MM.1S (cell line): ENCODE measurements at regions not wholly inside any gene's neighbourhood (a gene's known extent, or its start where the extent isn't known, plus 50 kb on each side); places are given as distances from the start of the nearest gene placed in this dataset.

Source experiments
- EZH2 ChIP-seq: fragments of 300-600 bp; sonication (generic); optimal IDR thresholded peaks from 2 replicates; pipeline ENCODE3; 2017; ENCODE audit warnings: low read depth, mild to moderate bottlenecking, antibody characterized with exemption, low read length, mixed read lengths
- TF ChIP-seq, protein P1 (sequence below): fragments of 300-600 bp; sonication (generic); IDR thresholded peaks from 2 replicates; pipeline ENCODE4 v1.5.1; 2016; ENCODE audit warnings: antibody characterized with exemption, low read length, mixed read lengths

DNA sequence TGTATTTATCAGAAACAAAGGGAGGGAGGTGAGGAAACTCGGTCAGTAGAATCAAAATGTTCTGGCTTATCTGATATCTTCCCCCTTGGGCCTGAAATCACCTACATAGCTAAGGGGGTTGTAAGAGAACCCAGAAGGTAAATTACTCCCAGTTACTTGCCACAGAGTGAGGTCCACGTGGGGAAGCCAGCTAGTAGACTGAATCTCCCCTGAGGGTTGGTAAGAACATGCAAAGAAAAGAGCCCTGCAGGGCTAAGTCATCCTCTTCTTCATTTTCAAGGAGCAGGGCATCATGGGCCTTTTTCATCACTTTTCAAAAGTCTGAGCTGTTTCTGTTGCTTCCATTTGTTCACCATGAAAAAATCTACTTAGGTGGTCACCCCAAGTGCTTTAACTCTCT, 115.4 kb downstream of the QRSL1 start:
- TF ChIP-seq, protein P1, sequence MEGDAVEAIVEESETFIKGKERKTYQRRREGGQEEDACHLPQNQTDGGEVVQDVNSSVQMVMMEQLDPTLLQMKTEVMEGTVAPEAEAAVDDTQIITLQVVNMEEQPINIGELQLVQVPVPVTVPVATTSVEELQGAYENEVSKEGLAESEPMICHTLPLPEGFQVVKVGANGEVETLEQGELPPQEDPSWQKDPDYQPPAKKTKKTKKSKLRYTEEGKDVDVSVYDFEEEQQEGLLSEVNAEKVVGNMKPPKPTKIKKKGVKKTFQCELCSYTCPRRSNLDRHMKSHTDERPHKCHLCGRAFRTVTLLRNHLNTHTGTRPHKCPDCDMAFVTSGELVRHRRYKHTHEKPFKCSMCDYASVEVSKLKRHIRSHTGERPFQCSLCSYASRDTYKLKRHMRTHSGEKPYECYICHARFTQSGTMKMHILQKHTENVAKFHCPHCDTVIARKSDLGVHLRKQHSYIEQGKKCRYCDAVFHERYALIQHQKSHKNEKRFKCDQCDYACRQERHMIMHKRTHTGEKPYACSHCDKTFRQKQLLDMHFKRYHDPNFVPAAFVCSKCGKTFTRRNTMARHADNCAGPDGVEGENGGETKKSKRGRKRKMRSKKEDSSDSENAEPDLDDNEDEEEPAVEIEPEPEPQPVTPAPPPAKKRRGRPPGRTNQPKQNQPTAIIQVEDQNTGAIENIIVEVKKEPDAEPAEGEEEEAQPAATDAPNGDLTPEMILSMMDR, result no peak
- no peak for TF ChIP-seq EZH2
